ENCODE measurements at regions not wholly inside any gene's neighbourhood (a gene's known extent, or its start where the extent isn't known, plus 50 kb on each side); places are given as distances from the start of the nearest gene placed in this dataset.
"Not testable (repeated sequence)": the region's sequence is repeated elsewhere in the genome, so short reads cannot be mapped to it uniquely, and the experiment has no call there.

DNA sequence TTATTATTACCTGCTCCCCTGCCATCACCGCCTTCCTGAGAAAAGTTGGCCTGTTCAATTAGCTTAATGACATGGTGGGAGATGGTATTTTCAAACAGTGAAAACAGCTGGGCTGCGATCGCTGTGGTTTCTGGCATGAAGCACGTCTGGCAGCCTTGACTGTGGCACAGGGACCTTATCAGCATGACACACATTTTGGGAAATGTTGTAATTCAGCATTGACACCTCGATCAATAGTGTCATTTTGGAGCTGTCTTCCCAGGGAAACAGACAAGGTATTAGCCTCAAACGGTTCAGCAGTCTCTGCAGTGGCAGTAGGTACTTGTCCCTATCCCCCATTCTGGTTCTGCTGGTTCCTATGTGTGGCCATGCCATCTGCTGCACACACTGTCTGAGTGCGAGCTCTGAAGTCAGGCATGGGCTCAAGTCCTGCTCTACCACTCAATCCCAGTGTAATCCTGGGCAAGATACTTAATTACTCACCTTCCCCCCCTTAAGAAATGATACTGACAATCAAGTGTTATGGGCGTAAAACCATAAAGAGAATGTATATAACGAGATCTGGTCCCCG lies 154.5 kb upstream of the KCND3 start:
- DNase-seq (ENCODE audit: low read depth): no peak
- H3K4me3 ChIP-seq (ENCODE audit: low read depth, low read length): no peak overlapping the region
- TF ChIP-seq, protein P1, sequence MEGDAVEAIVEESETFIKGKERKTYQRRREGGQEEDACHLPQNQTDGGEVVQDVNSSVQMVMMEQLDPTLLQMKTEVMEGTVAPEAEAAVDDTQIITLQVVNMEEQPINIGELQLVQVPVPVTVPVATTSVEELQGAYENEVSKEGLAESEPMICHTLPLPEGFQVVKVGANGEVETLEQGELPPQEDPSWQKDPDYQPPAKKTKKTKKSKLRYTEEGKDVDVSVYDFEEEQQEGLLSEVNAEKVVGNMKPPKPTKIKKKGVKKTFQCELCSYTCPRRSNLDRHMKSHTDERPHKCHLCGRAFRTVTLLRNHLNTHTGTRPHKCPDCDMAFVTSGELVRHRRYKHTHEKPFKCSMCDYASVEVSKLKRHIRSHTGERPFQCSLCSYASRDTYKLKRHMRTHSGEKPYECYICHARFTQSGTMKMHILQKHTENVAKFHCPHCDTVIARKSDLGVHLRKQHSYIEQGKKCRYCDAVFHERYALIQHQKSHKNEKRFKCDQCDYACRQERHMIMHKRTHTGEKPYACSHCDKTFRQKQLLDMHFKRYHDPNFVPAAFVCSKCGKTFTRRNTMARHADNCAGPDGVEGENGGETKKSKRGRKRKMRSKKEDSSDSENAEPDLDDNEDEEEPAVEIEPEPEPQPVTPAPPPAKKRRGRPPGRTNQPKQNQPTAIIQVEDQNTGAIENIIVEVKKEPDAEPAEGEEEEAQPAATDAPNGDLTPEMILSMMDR (IDR thresholded peaks at IDR 0.05; ENCODE audit: insufficient read depth, low read depth, low read length): no peak

DNA sequence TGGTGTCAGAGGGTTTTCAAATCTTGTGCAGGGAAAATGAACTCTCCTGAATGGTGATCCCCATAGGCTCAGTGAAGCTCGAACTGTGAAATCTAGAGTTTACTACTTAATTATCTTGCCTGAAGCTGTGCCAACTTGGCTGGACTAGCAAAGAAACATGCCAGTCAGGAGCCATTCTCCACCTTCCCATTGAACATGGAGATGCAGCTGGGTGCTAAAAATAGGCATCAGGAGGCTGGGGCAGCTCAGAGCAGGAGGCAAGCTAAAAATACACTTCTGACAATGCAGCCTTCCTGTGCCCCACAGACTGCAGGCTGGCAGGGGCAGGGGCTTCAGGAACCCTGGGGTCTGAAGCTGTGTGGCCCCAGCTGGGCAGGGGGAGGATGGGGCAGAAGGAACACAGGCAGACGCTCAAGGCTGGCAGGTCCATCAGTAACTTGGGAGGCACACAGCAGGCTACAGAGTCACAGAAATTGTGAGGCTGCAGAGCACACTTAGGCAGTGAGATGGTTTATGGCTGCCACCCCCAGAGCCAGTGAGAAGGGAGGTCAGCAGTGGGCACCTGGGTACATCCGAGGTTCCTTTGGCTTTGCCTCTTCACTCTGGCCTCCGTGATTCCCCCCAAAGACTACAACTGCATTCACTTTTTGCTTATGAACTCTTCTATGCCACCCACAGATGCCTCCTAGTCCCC lies 155.4 kb upstream of the KCND3 start:
- no peak for DNase-seq (ENCODE audit: low read depth)
- no peak overlapping the region for H3K4me3 ChIP-seq (ENCODE audit: low read depth, low read length)
- TF ChIP-seq, protein P1 (IDR thresholded peaks at IDR 0.05; ENCODE audit: insufficient read depth, low read depth, low read length): no peak

DNA sequence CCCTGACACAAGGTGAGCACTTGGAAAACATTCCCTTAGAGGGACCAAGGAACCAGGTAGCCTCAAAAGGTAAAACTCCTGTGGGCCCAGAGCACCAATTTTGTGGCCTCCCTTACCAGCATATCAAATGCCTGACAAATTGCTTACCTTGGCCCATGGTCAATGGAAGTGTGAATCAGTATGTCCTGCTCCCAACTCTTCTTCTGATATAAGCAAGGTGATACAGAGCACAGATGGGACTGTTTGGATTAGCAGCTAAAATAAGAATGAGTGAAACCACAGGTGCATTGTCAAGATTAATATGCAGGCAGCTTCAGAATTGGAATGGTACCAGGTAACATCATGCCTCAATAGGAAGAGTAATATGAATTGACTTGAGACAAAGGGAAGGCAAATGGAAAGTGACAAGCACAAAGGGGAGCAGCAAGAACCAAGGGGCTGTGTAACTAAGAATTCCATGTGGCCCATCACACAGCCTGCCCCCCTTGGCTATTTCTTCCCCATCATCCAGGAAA lies 156.8 kb upstream of the KCND3 start:
- TF ChIP-seq, protein P1 (IDR thresholded peaks at IDR 0.05; ENCODE audit: insufficient read depth, low read depth, low read length): no peak
- DNase-seq (ENCODE audit: low read depth): no peak
- H3K4me3 ChIP-seq (ENCODE audit: low read depth, low read length): no peak overlapping the region

DNA sequence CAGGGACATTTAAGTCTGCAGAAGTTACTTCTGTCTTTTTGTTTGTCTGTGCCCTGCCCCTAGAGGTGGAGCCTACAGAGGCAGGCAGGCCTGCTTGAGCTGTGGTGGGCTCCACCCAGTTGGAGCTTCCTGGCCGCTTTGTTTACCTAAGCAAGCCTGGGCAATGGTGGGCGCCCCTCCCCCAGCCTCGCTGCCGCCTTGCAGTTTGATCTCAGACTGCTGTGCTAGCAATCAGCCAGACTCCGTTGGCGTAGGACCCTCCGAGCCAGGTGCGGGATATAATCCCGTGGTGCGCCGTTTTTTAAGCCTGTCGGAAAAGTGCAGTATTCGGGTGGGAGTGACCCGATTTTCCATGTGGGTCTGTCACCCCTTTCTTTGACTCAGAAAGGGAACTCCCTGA lies 170.7 kb upstream of the KCND3 start:
- H3K4me3 ChIP-seq (ENCODE audit: low read depth, low read length); DNase-seq (ENCODE audit: low read depth): not testable (repeated sequence)

DNA sequence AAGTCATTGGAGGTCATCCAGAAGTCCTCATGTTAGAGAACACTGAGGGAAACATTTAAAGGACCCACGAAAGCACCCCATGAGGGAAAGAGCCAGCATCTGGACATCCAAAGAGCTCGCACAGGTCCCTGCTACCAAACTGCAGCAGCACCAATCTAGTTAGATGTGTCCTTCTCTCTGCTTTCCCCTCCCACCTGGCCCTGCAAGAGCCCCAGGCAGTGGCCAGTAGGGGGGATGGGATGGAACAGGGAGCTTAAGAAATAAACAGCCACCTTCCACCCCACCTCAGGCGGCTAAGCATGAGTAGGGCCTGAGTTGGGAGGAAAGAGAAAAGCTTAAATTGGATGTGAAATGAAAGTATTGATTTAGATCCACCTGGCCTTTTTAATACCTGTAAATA lies 175.9 kb upstream of the KCND3 start:
- no peak for DNase-seq (ENCODE audit: low read depth)

DNA sequence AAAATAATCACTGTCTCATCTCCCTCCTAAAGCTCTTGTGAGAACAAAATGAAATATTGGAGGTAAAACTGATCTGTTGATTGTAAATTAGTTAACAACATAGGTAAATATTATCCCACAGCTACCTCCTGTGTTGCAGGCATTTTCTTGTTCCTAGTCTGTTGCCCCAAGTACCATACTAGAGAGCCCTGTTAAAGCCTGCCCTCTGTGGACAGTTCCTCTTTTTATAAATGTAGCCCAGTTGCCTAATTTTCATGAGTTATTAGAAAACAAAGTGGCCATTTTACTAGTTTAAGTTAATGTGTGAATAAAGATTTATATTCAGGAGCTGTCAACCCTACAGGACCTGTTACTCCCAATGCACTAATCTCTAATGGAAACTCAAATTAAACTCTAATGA lies 180.0 kb upstream of the KCND3 start:
- no peak overlapping the region for H3K4me3 ChIP-seq (ENCODE audit: low read depth, low read length)
- no peak for DNase-seq (ENCODE audit: low read depth)
- TF ChIP-seq, protein P1 (IDR thresholded peaks at IDR 0.05; ENCODE audit: insufficient read depth, low read depth, low read length): no peak

More for the DNA sequence above, 175.9 kb upstream of the KCND3 start:
- TF ChIP-seq, protein P1 (IDR thresholded peaks at IDR 0.05; ENCODE audit: insufficient read depth, low read depth, low read length): no peak
- no peak overlapping the region for H3K4me3 ChIP-seq (ENCODE audit: low read depth, low read length)

DNA sequence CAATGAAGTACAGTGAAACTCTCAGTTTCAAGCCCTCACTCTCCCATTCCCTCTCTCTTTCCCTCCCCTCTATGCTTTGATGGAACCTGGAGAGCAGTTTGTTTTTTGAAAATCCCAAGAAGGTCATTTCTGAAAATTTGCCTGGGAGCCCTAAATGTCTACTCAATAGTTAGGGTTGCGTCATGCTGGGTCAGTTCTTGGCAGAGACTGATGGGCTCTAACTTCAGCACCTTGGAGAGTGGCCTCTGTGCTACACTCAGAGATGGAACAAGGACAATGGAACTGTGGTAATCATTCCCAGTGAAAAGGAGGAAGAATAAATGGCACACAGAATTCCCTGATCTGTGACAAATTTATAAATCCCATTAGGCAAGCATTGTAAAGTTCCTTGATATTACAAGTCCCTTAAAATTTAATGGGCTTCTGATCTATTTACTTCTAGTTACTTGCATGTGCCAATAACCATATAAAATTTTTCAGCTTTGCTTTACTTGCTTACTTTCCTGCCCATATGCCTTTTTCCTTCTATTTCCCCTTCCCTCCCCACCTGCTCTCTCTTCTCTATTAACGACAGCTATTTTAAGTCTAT lies 182.9 kb upstream of the KCND3 start:
- TF ChIP-seq, protein P1 (IDR thresholded peaks at IDR 0.05; ENCODE audit: insufficient read depth, low read depth, low read length): no peak
- peak; percentile 67 for DNase-seq (ENCODE audit: low read depth)
- no peak overlapping the region for H3K4me3 ChIP-seq (ENCODE audit: low read depth, low read length)

Measured in fibroblast of villous mesenchyme (primary cell).